Peyer's patch (tissue), 4 donors: ENCODE measurements at regions not wholly inside any gene's neighbourhood (a gene's known extent, or its start where the extent isn't known, plus 50 kb on each side); places are given as distances from the start of the nearest gene placed in this dataset.

Experiments used
- DNase-seq, 3 donors: peaks; one replicate each; pipeline ENCODE4 v3.0.0-alpha.2; 2017 to 2019
- H3K27ac ChIP-seq, 4 donors: fragments of 200-600 bp; sonication (generic); one replicate each; pipeline ENCODE4 v1.5.1; 2016 to 2019
- H3K27me3 ChIP-seq, 2 donors: fragments of 200-600 bp; sonication (generic); one replicate each; pipeline ENCODE4 v1.5.1; 2019
- H3K36me3 ChIP-seq, 3 donors: fragments of 200-600 bp; sonication (generic); one replicate each; pipeline ENCODE4 v1.5.1; 2016 to 2019
- H3K4me1 ChIP-seq, 4 donors: fragments of 200-600 bp; sonication (generic); one replicate each; pipeline ENCODE4 v1.5.1; 2016 to 2019
- H3K4me3 ChIP-seq, 4 donors: fragments of 200-600 bp; sonication (generic); 1 replicate in 3 of 4; 2 replicates in 1 of 4; pipeline ENCODE4 v1.5.1; 2016 to 2019; ENCODE audit warnings: mild to moderate bottlenecking in 1 of 4
- H3K9me3 ChIP-seq, 4 donors: fragments of 200-600 bp; sonication (generic); one replicate each; pipeline ENCODE4 v1.5.1; 2016 to 2019; ENCODE audit warnings: mild to moderate bottlenecking in 1 of 4
- CTCF ChIP-seq, 6 experiments: fragments of 450-650 bp in 4 of 6; fragments of 200-600 bp in 2 of 6; sonication (generic) in 1 of 6; IDR thresholded peaks; one replicate each; pipeline ENCODE4 v1.5.1; 2017 to 2019; ENCODE audit warnings: antibody characterized with exemption in 6 of 6, mild to moderate bottlenecking in 3 of 6, moderate library complexity in 1 of 6
- POLR2A ChIP-seq, 2 donors: fragments of 450-650 bp; IDR thresholded peaks; one replicate each; pipeline ENCODE4 v1.5.1; 2017; ENCODE audit warnings: antibody characterized with exemption in 2 of 2, mild to moderate bottlenecking in 2 of 2, moderate library complexity in 2 of 2

- H3K27me3 ChIP-seq = no peaks in the 10 kb centered on the region
- no peaks in the 10 kb centered on the region for H3K4me1 ChIP-seq
- H3K27ac ChIP-seq = no peak overlapping the region
- H3K4me3 ChIP-seq = no peak overlapping the region
- no peaks in the 10 kb centered on the region for H3K36me3 ChIP-seq
- no peak for DNase-seq
- H3K9me3 ChIP-seq = no peaks in the 10 kb centered on the region
- TF ChIP-seq POLR2A (IDR thresholded peaks at IDR 0.05) (no peak), CTCF (IDR thresholded peaks at IDR 0.05) (no peak)
Measured at GRCh38 chr21:38181096-38181495, 75.7 kb upstream of the KCNJ15 start.

GRCh38 chr21:38182370-38182985 lies 74.3 kb upstream of the KCNJ15 start:
- H3K27ac ChIP-seq = no peak overlapping the region
- no peaks in the 10 kb centered on the region for H3K4me1 ChIP-seq
- no peaks in the 10 kb centered on the region for H3K27me3 ChIP-seq
- no peaks in the 10 kb centered on the region for H3K9me3 ChIP-seq
- no peak for DNase-seq
- no peak overlapping the region for H3K4me3 ChIP-seq
- no peaks in the 10 kb centered on the region for H3K36me3 ChIP-seq
- TF ChIP-seq POLR2A (IDR thresholded peaks at IDR 0.05) (no peak), CTCF (IDR thresholded peaks at IDR 0.05) (no peak)

- Histone ChIP-seq H3K9me3 (no peaks in the 10 kb centered on the region), H3K27me3 (no peaks in the 10 kb centered on the region), H3K4me1 (no peaks in the 10 kb centered on the region), H3K27ac (no peak overlapping the region), H3K4me3 (no peak overlapping the region), H3K36me3 (no peaks in the 10 kb centered on the region)
- TF ChIP-seq CTCF (IDR thresholded peaks at IDR 0.05) (no peak), POLR2A (IDR thresholded peaks at IDR 0.05) (no peak)
- no peak for DNase-seq
Measured at GRCh38 chr21:38183961-38184360, 72.8 kb upstream of the KCNJ15 start.

- Histone ChIP-seq H3K27me3 (no peaks in the 10 kb centered on the region), H3K36me3 (no peaks in the 10 kb centered on the region), H3K27ac (no peak overlapping the region), H3K4me3 (no peak overlapping the region), H3K9me3 (no peaks in the 10 kb centered on the region), H3K4me1 (no peaks in the 10 kb centered on the region)
- TF ChIP-seq POLR2A (IDR thresholded peaks at IDR 0.05) (no peak), CTCF (IDR thresholded peaks at IDR 0.05) (no peak)
- no peak for DNase-seq
Measured at GRCh38 chr21:38186661-38187270, 70.0 kb upstream of the KCNJ15 start.

GRCh38 chr21:38188037-38188436 lies 68.8 kb upstream of the KCNJ15 start:
- H3K27me3 ChIP-seq = no peaks in the 10 kb centered on the region
- TF ChIP-seq POLR2A (IDR thresholded peaks at IDR 0.05) (no peak), CTCF (IDR thresholded peaks at IDR 0.05) (no peak)
- no peak overlapping the region for H3K27ac ChIP-seq
- no peaks in the 10 kb centered on the region for H3K4me1 ChIP-seq
- no peak for DNase-seq
- H3K36me3 ChIP-seq = no peaks in the 10 kb centered on the region
- no peak overlapping the region for H3K4me3 ChIP-seq
- no peaks in the 10 kb centered on the region for H3K9me3 ChIP-seq
